ENCODE measurements at regions not wholly inside any gene's neighbourhood (a gene's known extent, or its start where the extent isn't known, plus 50 kb on each side); places are given as distances from the start of the nearest gene placed in this dataset.

- in situ Hi-C loops (cut with MboI; ENCODE audit: low sequenced_read_pairs), result no loop called here
Measured at GRCh38 chr6:160895562-160895961, 96.0 kb upstream of the MAP3K4 start.

GRCh38 chr6:160899671-160900430 is 91.7 kb upstream of the MAP3K4 start:
- in situ Hi-C loops (cut with MboI; ENCODE audit: low sequenced_read_pairs), result no loop called here

GRCh38 chr6:160911949-160912348 is 79.6 kb upstream of the MAP3K4 start:
- in situ Hi-C loops (cut with MboI; ENCODE audit: low sequenced_read_pairs), result no loop called here

- in situ Hi-C loops (cut with MboI; ENCODE audit: low sequenced_read_pairs), result no loop called here
Measured at GRCh38 chr6:160912411-160912810, 79.2 kb upstream of the MAP3K4 start.

GRCh38 chr6:160917572-160917971 is 74.0 kb upstream of the MAP3K4 start:
- in situ Hi-C loops (cut with MboI; ENCODE audit: low sequenced_read_pairs), result no loop called here

- in situ Hi-C loops (cut with MboI; ENCODE audit: low sequenced_read_pairs), result no loop called here
Measured at GRCh38 chr6:160919723-160920440, 71.7 kb upstream of the MAP3K4 start.

GRCh38 chr6:160921095-160921494 is 70.5 kb upstream of the MAP3K4 start:
- in situ Hi-C loops (cut with MboI; ENCODE audit: low sequenced_read_pairs), result no loop called here

GRCh38 chr6:160926281-160927276 is 65.0 kb upstream of the MAP3K4 start:
- in situ Hi-C loops (cut with MboI; ENCODE audit: low sequenced_read_pairs), result no loop called here

- in situ Hi-C loops (cut with MboI; ENCODE audit: low sequenced_read_pairs), result no loop called here
Measured at GRCh38 chr6:160927416-160927815, 64.2 kb upstream of the MAP3K4 start.

- in situ Hi-C loops (cut with MboI; ENCODE audit: low sequenced_read_pairs), result no loop called here
Measured at GRCh38 chr6:160929361-160929760, 62.2 kb upstream of the MAP3K4 start.

- in situ Hi-C loops (cut with MboI; ENCODE audit: low sequenced_read_pairs), result loop anchor here (10.0 kb wide), 1 partner anchor 445 kb away; no protein-coding TSS in a partner anchor
Measured at GRCh38 chr6:160929831-160930230, 61.7 kb upstream of the MAP3K4 start.

GRCh38 chr6:160930547-160931377 is 60.8 kb upstream of the MAP3K4 start:
- in situ Hi-C loops (cut with MboI; ENCODE audit: low sequenced_read_pairs), result loop anchor here (10.0 kb wide), 1 partner anchor 444 kb away; no protein-coding TSS in a partner anchor

- in situ Hi-C loops (cut with MboI; ENCODE audit: low sequenced_read_pairs), result loop anchor here (10.0 kb wide), 1 partner anchor 443 kb away; no protein-coding TSS in a partner anchor
Measured at GRCh38 chr6:160931378-160932310, 59.9 kb upstream of the MAP3K4 start.

GRCh38 chr6:160933256-160933655 is 58.3 kb upstream of the MAP3K4 start:
- in situ Hi-C loops (cut with MboI; ENCODE audit: low sequenced_read_pairs), result loop anchor here (10.0 kb wide), 1 partner anchor 442 kb away; no protein-coding TSS in a partner anchor

GRCh38 chr6:160934157-160934556 is 57.4 kb upstream of the MAP3K4 start:
- in situ Hi-C loops (cut with MboI; ENCODE audit: low sequenced_read_pairs), result loop anchor here (10.0 kb wide), 1 partner anchor 441 kb away; no protein-coding TSS in a partner anchor

GRCh38 chr6:160940197-160940596 is 51.4 kb upstream of the MAP3K4 start:
- in situ Hi-C loops (cut with MboI; ENCODE audit: low sequenced_read_pairs), result no loop called here
